ENCODE measurements at regions not wholly inside any gene's neighbourhood (a gene's known extent, or its start where the extent isn't known, plus 50 kb on each side); places are given as distances from the start of the nearest gene placed in this dataset.

GRCh38 chr11:57972013-57972367 is 51.7 kb upstream of the OR9Q1 start:
- dilution Hi-C loops (cut with MboI; ENCODE audit: extremely low pct_ligation_motif_present, low sequenced_read_pairs) = no loop called here
- Histone ChIP-seq H3K79me2 (ENCODE audit: control insufficient read depth, insufficient read depth, low read length) (no peaks in the 10 kb centered on the region), H3K36me3 (ENCODE audit: control insufficient read depth in 2 of 2, extremely low read depth in 1 of 2, insufficient read depth in 2 of 2, low read length in 2 of 2) (no peaks in the 10 kb centered on the region), H3K27me3 (ENCODE audit: control insufficient read depth in 2 of 2, insufficient read depth in 2 of 2, low read length in 2 of 2) (peaks cover 0 to 2% of the 10 kb centered on the region in 2 experiments), H3K4me2 (ENCODE audit: insufficient read depth, low read length) (no peak overlapping the region), H3K4me3 (replicated peaks in 1 of 3; ENCODE audit: insufficient read depth in 1 of 3, low read depth in 1 of 3, low read length in 3 of 3) (no peak overlapping the region), H3K9ac (replicated peaks; ENCODE audit: extremely low read depth, insufficient read depth, low read length) (no peak overlapping the region), H3K9me1 (replicated peaks; ENCODE audit: control insufficient read depth, extremely low read depth, insufficient read depth, low read length) (no peaks in the 10 kb centered on the region), H3K9me3 (replicated peaks; ENCODE audit: control insufficient read depth, insufficient read depth, low read length) (no peaks in the 10 kb centered on the region), H2AFZ (ENCODE audit: low read depth, low read length) (no peak overlapping the region), H4K20me1 (replicated peaks; ENCODE audit: control insufficient read depth, extremely low read depth, insufficient read depth, low read length) (no peaks in the 10 kb centered on the region), H3K4me1 (ENCODE audit: control insufficient read depth, extremely low read depth, insufficient read depth, low read length) (no peaks in the 10 kb centered on the region), H3K27ac (ENCODE audit: insufficient read depth, low read depth, low read length) (no peak overlapping the region)
- DNase-seq (ENCODE audit: low read depth, low spot score) (no peak), FAIRE-seq (no peak)
- no TSS peak for BruUV-seq (replicated peaks)
- ChIA-PET CTCF (no interaction called here), POLR2A (no interaction called here)
- intact Hi-C loops (cut with micrococcal nuclease) = no loop called here
- TF ChIP-seq MAX (IDR thresholded peaks at IDR 0.05; ENCODE audit: insufficient read depth, insufficient read length) (no peak), EZH2 (IDR thresholded peaks at IDR 0.05; ENCODE audit: borderline replicate concordance, low read depth, low read length, severe bottlenecking) (no peak), CTCF (IDR thresholded peaks at IDR 0.05; ENCODE audit: extremely low read depth in 1 of 2, insufficient read depth in 1 of 2, low read depth in 1 of 2, low read length in 2 of 2) (no peak), GATA2 (IDR thresholded peaks at IDR 0.05; ENCODE audit: insufficient read depth, insufficient read length, low read depth, low read length) (no peak), POLR2A (IDR thresholded peaks at IDR 0.05; ENCODE audit: low read depth, low read length) (no peak), MYC (IDR thresholded peaks at IDR 0.05; ENCODE audit: low read depth, low read length) (no peak), FOS (IDR thresholded peaks at IDR 0.05; ENCODE audit: borderline replicate concordance, insufficient read depth, low read length) (no peak), POLR2AphosphoS5 (IDR thresholded peaks at IDR 0.05; ENCODE audit: insufficient read depth, low read depth, low read length) (no peak), JUN (IDR thresholded peaks at IDR 0.05; ENCODE audit: borderline replicate concordance, insufficient read depth, insufficient read length, low read depth) (no peak)
